Vagina (tissue), 2 donors: ENCODE measurements at regions not wholly inside any gene's neighbourhood (a gene's known extent, or its start where the extent isn't known, plus 50 kb on each side); places are given as distances from the start of the nearest gene placed in this dataset.

Experiments used
- DNase-seq, 2 donors: peaks; one replicate each; pipeline ENCODE4 v3.0.0-alpha.2; 2017; ENCODE audit errors: extremely low spot score in 2 of 2
- H3K27ac ChIP-seq: fragments of 200-600 bp; sonication (generic); one replicate; pipeline ENCODE4 v1.5.1; 2019
- H3K27me3 ChIP-seq: fragments of 200-600 bp; sonication (generic); one replicate; pipeline ENCODE4 v1.5.1; 2019
- H3K36me3 ChIP-seq, 2 donors: fragments of 200-600 bp; sonication (generic); one replicate each; pipeline ENCODE4 v1.5.1; 2017 to 2019
- H3K4me1 ChIP-seq: fragments of 200-600 bp; sonication (generic); one replicate; pipeline ENCODE4 v1.5.1; 2019
- H3K4me3 ChIP-seq, 2 donors: fragments of 200-600 bp; sonication (generic); 1 replicate in 1 of 2; 2 replicates in 1 of 2; pipeline ENCODE4 v1.5.1; 2016 to 2019
- H3K9me3 ChIP-seq: fragments of 200-600 bp; sonication (generic); one replicate; pipeline ENCODE4 v1.5.1; 2019
- CTCF ChIP-seq, 3 experiments: fragments of 450-650 bp in 2 of 3; fragments of 200-600 bp in 1 of 3; sonication (generic) in 1 of 3; IDR thresholded peaks; one replicate each; pipeline ENCODE4 v1.5.1; 2017 to 2019; ENCODE audit warnings: antibody characterized with exemption in 3 of 3, mild to moderate bottlenecking in 2 of 3, moderate library complexity in 2 of 3
- POLR2A ChIP-seq, 2 donors: fragments of 450-650 bp; IDR thresholded peaks; one replicate each; pipeline ENCODE4 v1.6.1; 2017; ENCODE audit warnings: antibody characterized with exemption in 2 of 2, mild to moderate bottlenecking in 2 of 2, moderate library complexity in 2 of 2
- POLR2AphosphoS5 ChIP-seq, 2 donors: sonication (generic); formaldehyde crosslinking; IDR thresholded peaks; one replicate each; pipeline ENCODE4 v1.9.0; 2017; ENCODE audit warnings: antibody characterized with exemption in 2 of 2, mild to moderate bottlenecking in 2 of 2, low read depth in 1 of 2; ENCODE audit not compliant: insufficient read depth in 1 of 2
- intact Hi-C: fragments of 100-400 bp; cut with DNase I; formaldehyde crosslinking; loops from one replicate; pipeline ENCODE4 v1.15.1; 2023

DNA sequence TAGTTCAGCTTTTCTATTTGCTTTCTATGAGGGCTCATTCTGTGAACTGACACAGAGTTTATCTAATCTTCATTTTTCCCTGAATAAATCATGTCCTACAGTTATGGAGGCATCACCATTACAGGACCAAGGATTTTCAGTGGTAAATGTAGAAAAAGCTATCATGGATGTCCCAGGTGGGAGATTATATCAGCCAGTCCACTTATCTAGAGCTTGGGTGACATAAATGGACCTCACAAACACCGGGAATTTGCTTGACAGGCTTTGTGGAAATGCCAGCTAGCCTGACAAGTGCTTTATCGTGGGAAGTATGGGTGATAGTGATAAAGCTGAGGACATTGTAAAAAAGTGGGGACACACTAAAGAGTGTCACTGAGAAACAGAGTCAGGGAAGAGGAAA, 1015.2 kb upstream of the SLIT2 start:
- Histone ChIP-seq H3K27me3 (no peaks in the 10 kb centered on the region), H3K9me3 (no peaks in the 10 kb centered on the region), H3K36me3 (no peaks in the 10 kb centered on the region), H3K4me1 (no peaks in the 10 kb centered on the region), H3K4me3 (no peak overlapping the region), H3K27ac (no peak overlapping the region)
- DNase-seq = no peak
- TF ChIP-seq POLR2AphosphoS5 (IDR thresholded peaks at IDR 0.05; ENCODE audit: insufficient read depth in 1 of 2, low read depth in 1 of 2) = no peak
- intact Hi-C loops = no loop called here

DNA sequence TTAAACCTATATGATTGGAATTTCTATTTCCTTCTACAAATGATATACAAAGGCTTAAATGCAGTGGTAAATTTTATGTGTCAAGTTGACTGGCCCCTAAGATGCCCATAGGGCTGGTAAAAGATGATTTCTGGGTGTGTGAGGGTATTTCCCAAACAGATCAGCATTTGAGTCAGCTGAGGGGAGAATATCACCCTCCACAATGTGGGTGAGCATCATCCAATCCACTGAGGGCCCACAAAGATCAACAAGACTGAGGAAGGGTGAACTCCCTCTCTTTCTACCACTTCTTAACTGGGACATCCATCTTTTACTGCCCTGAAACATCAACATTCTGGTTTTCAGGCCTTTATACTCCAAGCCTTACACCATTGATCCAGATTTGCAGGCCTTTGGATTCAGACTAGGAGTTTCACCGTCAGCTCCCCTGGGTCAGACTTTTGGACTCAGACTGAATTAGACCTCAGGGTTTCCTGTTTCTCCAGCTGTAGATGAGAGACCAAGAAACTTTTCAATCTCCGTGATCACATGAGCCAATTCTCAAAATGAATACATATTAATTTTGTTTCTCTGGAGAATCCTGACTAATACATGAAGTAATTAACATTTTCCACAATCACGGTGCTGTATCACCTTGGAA, 1020.7 kb upstream of the SLIT2 start:
- DNase-seq = no peak
- Histone ChIP-seq H3K4me3 (no peak overlapping the region), H3K36me3 (no peaks in the 10 kb centered on the region), H3K9me3 (no peaks in the 10 kb centered on the region), H3K27me3 (no peaks in the 10 kb centered on the region), H3K4me1 (no peaks in the 10 kb centered on the region), H3K27ac (no peak overlapping the region)
- intact Hi-C loops = no loop called here
- TF ChIP-seq POLR2AphosphoS5 (IDR thresholded peaks at IDR 0.05; ENCODE audit: insufficient read depth in 1 of 2, low read depth in 1 of 2) (no peak), POLR2A (IDR thresholded peaks at IDR 0.05) (no peak), CTCF (IDR thresholded peaks at IDR 0.05) (no peak)

DNA sequence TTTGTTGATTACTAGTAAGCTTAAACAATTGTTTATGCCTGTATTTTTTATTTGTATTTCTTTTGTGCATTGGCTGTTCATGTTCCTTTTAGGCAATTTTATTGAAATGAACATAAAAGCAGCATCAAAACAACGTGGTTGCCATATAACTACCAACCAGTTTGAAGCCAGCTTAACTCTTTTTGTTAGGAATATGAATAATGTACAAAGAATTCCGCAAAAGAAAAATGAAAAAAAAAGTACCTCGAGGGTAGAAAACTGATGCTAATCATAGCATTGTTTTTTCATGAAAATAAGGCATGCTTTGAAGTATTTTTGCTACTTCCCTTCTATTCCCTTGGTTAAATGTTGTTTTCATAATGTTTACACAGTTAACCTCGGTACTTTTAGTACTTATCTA, 1024.0 kb upstream of the SLIT2 start:
- intact Hi-C loops = no loop called here

GRCh38 chr4:19224820-19225219, 1026.9 kb upstream of the SLIT2 start:
- DNase-seq = no peak
- no peaks in the 10 kb centered on the region for H3K4me1 ChIP-seq
- no peak overlapping the region for H3K4me3 ChIP-seq
- H3K27me3 ChIP-seq = no peaks in the 10 kb centered on the region
- no peaks in the 10 kb centered on the region for H3K36me3 ChIP-seq
- TF ChIP-seq CTCF (IDR thresholded peaks at IDR 0.05) (peak in 1 of 3 experiments; percentile 28), POLR2A (IDR thresholded peaks at IDR 0.05) (no peak), POLR2AphosphoS5 (IDR thresholded peaks at IDR 0.05; ENCODE audit: insufficient read depth in 1 of 2, low read depth in 1 of 2) (no peak)
- H3K9me3 ChIP-seq = no peaks in the 10 kb centered on the region
- intact Hi-C loops = no loop called here
- H3K27ac ChIP-seq = no peak overlapping the region

More for the DNA sequence above, 1024.0 kb upstream of the SLIT2 start:
- TF ChIP-seq CTCF (IDR thresholded peaks at IDR 0.05) (no peak), POLR2AphosphoS5 (IDR thresholded peaks at IDR 0.05; ENCODE audit: insufficient read depth in 1 of 2, low read depth in 1 of 2) (no peak), POLR2A (IDR thresholded peaks at IDR 0.05) (no peak)
- H3K27me3 ChIP-seq = no peaks in the 10 kb centered on the region
- no peaks in the 10 kb centered on the region for H3K4me1 ChIP-seq
- H3K27ac ChIP-seq = no peak overlapping the region
- no peak for DNase-seq
- no peaks in the 10 kb centered on the region for H3K9me3 ChIP-seq
- H3K4me3 ChIP-seq = no peak overlapping the region
- H3K36me3 ChIP-seq = no peaks in the 10 kb centered on the region

- intact Hi-C loops = no loop called here
- Histone ChIP-seq H3K9me3 (no peaks in the 10 kb centered on the region), H3K27me3 (no peaks in the 10 kb centered on the region), H3K36me3 (no peaks in the 10 kb centered on the region), H3K27ac (no peak overlapping the region), H3K4me1 (no peaks in the 10 kb centered on the region), H3K4me3 (no peak overlapping the region)
- no peak for DNase-seq
- TF ChIP-seq POLR2A (IDR thresholded peaks at IDR 0.05) = no peak
- no peak for TF ChIP-seq POLR2AphosphoS5 (IDR thresholded peaks at IDR 0.05; ENCODE audit: insufficient read depth in 1 of 2, low read depth in 1 of 2)
- no peak for TF ChIP-seq CTCF (IDR thresholded peaks at IDR 0.05)
Measured at GRCh38 chr4:19216476-19216875, 1035.2 kb upstream of the SLIT2 start.
